ENCODE measurements at regions not wholly inside any gene's neighbourhood (a gene's known extent, or its start where the extent isn't known, plus 50 kb on each side); places are given as distances from the start of the nearest gene placed in this dataset.
"Not testable (repeated sequence)": the region's sequence is repeated elsewhere in the genome, so short reads cannot be mapped to it uniquely, and the experiment has no call there.

DNA sequence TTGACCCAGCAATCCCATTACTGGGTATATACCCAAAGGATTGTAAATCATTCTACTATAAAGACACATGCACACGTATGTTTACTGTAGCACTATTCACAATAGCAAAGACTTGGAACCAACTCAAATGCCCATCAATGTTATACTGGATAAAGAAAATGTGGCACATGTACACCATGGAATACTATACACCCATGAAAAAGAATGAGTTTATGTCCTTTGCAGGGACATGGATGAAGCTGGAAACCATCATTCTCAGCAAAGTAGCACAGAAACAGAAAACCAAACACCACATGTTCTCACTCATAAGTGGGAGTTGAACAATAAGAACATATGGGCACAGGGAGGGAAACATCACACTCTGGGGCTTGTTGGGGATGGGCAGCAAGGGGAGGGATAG is 83.0 kb upstream of the GRIN3A start:
- POLR2A ChIA-PET; H3K27me3 Mint-ChIP-seq; H3K36me3 Mint-ChIP-seq; H3K9me3 ChIP-seq (ENCODE audit: low read length); DNase-seq; H3K27ac ChIP-seq (ENCODE audit: low read depth, low read length); H3K4me1 Mint-ChIP-seq; H3K4me3 Mint-ChIP-seq; H3K4me1 ChIP-seq (ENCODE audit: insufficient read depth, low read length); CTCF ChIA-PET; H3K27me3 ChIP-seq (ENCODE audit: insufficient read depth, low read length, poor library complexity, severe bottlenecking); H3K36me3 ChIP-seq (ENCODE audit: insufficient read depth, low read length); H3K4me3 ChIP-seq (ENCODE audit: low read length): not testable (repeated sequence)
- peaks cover 5 to 19% (median 10%) of the 10 kb centered on the region in 5 donors for H3K9me3 Mint-ChIP-seq
- H3K27ac Mint-ChIP-seq: peak overlapping the region in 1 of 8 donors; percentile 31

DNA sequence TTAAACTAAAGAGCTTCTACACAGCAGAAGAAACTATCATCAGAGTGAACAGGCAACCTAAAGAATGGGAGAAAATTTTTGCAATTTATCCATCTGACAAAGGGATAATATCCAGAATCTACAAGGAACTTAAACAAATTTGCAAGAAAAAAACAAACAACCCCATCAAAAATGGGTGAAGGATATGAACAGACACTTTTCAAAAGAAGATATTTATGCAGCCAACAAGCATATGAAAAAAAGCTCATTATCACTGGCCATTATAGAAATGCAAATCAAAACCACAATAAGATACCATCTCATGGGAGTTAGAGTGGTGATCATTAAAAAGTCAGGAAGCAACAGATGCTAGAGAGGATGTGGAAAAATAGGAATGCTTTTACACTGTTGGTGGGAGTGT is 82.5 kb upstream of the GRIN3A start:
- peaks cover 5 to 19% (median 10%) of the 10 kb centered on the region in 5 donors for H3K9me3 Mint-ChIP-seq
- H3K4me1 Mint-ChIP-seq; H3K9me3 ChIP-seq (ENCODE audit: low read length); H3K27ac Mint-ChIP-seq; H3K36me3 ChIP-seq (ENCODE audit: insufficient read depth, low read length); H3K4me3 Mint-ChIP-seq; H3K27ac ChIP-seq (ENCODE audit: low read depth, low read length); H3K27me3 Mint-ChIP-seq; POLR2A ChIA-PET; CTCF ChIA-PET; DNase-seq; H3K36me3 Mint-ChIP-seq; H3K27me3 ChIP-seq (ENCODE audit: insufficient read depth, low read length, poor library complexity, severe bottlenecking); H3K4me1 ChIP-seq (ENCODE audit: insufficient read depth, low read length); H3K4me3 ChIP-seq (ENCODE audit: low read length): not testable (repeated sequence)

DNA sequence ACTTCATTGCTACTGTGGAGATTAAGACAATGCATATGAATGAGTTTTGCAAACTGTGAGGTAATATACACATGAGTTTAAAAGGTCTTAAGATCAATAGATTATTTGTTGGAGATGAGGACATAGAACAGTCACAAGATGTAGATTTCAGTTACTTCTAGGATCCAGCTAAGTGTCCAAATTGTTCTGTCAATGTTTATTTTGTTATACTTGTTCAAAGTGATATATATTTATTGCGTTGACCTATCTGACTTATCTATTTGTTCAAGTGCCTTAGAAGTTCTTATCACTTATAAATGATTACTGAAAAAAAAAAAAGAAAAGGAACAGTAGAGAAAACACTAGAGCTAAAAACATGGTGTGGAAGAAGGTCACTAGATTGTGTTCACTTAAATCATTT is 75.6 kb upstream of the GRIN3A start:
- DNase-seq: no peak
- H3K9me3 ChIP-seq (ENCODE audit: low read length): no peaks in the 10 kb centered on the region
- no peaks in the 10 kb centered on the region for H3K4me1 ChIP-seq (ENCODE audit: insufficient read depth, low read length)
- H3K4me1 Mint-ChIP-seq: no peaks in the 10 kb centered on the region
- no peaks in the 10 kb centered on the region for H3K36me3 ChIP-seq (ENCODE audit: insufficient read depth, low read length)
- H3K36me3 Mint-ChIP-seq: no peaks in the 10 kb centered on the region
- POLR2A ChIA-PET: no interaction called here
- H3K4me3 ChIP-seq (ENCODE audit: low read length): no peak overlapping the region
- no peak overlapping the region for H3K27ac Mint-ChIP-seq
- H3K9me3 Mint-ChIP-seq: peaks cover 0 to 12% (median 5%) of the 10 kb centered on the region in 5 donors
- no peak overlapping the region for H3K27ac ChIP-seq (ENCODE audit: low read depth, low read length)
- H3K27me3 Mint-ChIP-seq: no peaks in the 10 kb centered on the region
- H3K27me3 ChIP-seq (ENCODE audit: insufficient read depth, low read length, poor library complexity, severe bottlenecking): no peaks in the 10 kb centered on the region
- CTCF ChIA-PET: no interaction called here
- no peak overlapping the region for H3K4me3 Mint-ChIP-seq

DNA sequence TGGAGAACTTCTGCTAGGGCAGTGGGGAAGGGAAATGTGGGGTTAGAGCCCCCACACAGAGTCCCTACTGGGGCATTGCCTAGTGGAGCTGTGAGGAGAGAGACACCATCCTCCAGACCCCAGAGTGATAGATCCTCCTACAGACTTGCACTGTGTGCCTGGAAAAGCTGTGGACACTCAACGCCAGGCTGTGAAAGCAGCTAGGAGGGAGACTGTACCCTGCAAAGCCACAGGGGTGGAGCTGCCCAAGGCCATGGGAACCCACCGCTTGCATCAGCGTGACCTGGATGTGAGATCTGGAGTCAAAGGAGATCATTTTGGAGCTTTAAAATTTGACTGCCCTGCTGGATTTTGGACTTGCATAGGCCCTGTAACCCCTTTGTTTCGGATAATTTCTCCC is 69.4 kb upstream of the GRIN3A start:
- H3K27me3 Mint-ChIP-seq; POLR2A ChIA-PET; H3K9me3 ChIP-seq (ENCODE audit: low read length); H3K36me3 ChIP-seq (ENCODE audit: insufficient read depth, low read length); H3K4me3 Mint-ChIP-seq; H3K4me3 ChIP-seq (ENCODE audit: low read length); H3K36me3 Mint-ChIP-seq; H3K9me3 Mint-ChIP-seq; H3K4me1 Mint-ChIP-seq; H3K4me1 ChIP-seq (ENCODE audit: insufficient read depth, low read length); DNase-seq; CTCF ChIA-PET; H3K27ac Mint-ChIP-seq; H3K27ac ChIP-seq (ENCODE audit: low read depth, low read length); H3K27me3 ChIP-seq (ENCODE audit: insufficient read depth, low read length, poor library complexity, severe bottlenecking): not testable (repeated sequence)

DNA sequence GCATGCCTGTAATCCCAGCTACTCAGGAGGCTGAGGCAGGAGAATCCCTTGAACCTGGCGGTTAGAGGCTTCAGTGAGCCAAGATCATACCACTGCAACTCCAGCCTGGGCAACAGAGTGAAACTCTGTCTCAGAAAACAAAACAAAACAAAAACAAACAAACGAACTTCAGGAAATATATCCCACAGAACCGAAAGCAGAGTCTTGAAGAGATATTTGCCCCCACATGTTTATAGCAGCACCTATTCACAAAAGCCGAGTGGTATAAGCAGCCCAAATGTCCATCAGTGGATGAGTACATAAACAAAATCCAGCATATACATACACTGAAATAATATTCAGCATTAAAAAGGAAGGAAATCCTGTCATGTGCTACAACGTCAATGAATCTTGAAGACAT is 57.6 kb upstream of the GRIN3A start:
- ChIA-PET POLR2A (no interaction called here), CTCF (no interaction called here)
- Mint-ChIP-seq H3K27ac (no peak overlapping the region), H3K4me3 (peak overlapping the region in 1 of 7 donors; percentile 30), H3K36me3 (no peaks in the 10 kb centered on the region), H3K9me3 (peaks cover 0 to 6% (median 0%) of the 10 kb centered on the region in 5 donors), H3K4me1 (no peaks in the 10 kb centered on the region), H3K27me3 (no peaks in the 10 kb centered on the region)
- Histone ChIP-seq H3K36me3 (ENCODE audit: insufficient read depth, low read length) (no peaks in the 10 kb centered on the region), H3K27me3 (ENCODE audit: insufficient read depth, low read length, poor library complexity, severe bottlenecking) (no peaks in the 10 kb centered on the region), H3K4me3 (ENCODE audit: low read length) (no peak overlapping the region), H3K4me1 (ENCODE audit: insufficient read depth, low read length) (no peaks in the 10 kb centered on the region), H3K9me3 (ENCODE audit: low read length) (no peaks in the 10 kb centered on the region), H3K27ac (ENCODE audit: low read depth, low read length) (no peak overlapping the region)
- no peak for DNase-seq

DNA sequence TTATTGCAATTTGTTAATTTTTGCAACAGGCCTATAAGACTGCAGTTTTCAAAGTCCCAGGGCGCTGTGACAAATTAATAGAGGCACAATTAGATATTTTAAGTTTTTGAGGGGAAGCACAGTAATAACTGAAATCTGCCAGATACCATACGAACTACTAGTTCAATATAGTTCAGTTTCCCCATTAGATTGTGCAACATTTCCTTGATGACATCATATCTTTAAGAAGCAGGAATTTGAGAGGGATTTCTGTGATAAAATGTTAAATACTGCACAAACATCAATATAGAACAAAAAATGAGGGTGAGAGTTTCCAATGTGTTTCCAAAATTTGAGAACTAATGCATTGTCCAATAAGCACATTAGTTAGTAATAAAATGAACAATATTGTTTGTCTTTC is 56.7 kb upstream of the GRIN3A start:
- Mint-ChIP-seq H3K4me1 (no peaks in the 10 kb centered on the region), H3K9me3 (peaks cover 0 to 6% (median 0%) of the 10 kb centered on the region in 5 donors), H3K4me3 (no peak overlapping the region), H3K27ac (no peak overlapping the region), H3K27me3 (no peaks in the 10 kb centered on the region), H3K36me3 (no peaks in the 10 kb centered on the region)
- no peaks in the 10 kb centered on the region for H3K27me3 ChIP-seq (ENCODE audit: insufficient read depth, low read length, poor library complexity, severe bottlenecking)
- no peak for DNase-seq
- no peak overlapping the region for H3K4me3 ChIP-seq (ENCODE audit: low read length)
- no peaks in the 10 kb centered on the region for H3K36me3 ChIP-seq (ENCODE audit: insufficient read depth, low read length)
- no peaks in the 10 kb centered on the region for H3K4me1 ChIP-seq (ENCODE audit: insufficient read depth, low read length)
- H3K9me3 ChIP-seq (ENCODE audit: low read length): no peaks in the 10 kb centered on the region
- POLR2A ChIA-PET: no interaction called here
- CTCF ChIA-PET: no interaction called here
- H3K27ac ChIP-seq (ENCODE audit: low read depth, low read length): no peak overlapping the region

DNA sequence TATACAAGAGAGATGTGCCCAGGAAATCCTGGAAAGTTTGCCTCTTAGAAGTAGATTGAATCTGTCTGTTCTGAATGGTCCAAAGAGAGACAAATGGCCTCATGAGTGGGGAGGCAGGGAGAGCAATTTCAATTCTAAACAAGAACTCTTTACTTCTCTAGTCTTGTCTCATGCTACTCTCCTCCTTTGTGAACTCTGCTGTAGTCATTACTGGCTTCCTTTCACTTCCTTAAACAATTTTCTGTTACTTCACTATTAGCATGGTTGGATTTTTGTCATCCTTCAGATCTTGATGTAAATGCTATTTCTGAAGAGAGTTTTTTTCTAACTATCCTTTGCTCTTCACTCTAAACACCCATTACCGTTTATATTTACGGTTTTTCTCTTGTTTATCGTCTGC is 54.0 kb upstream of the GRIN3A start:
- Mint-ChIP-seq H3K9me3 (peaks cover 0 to 8% (median 0%) of the 10 kb centered on the region in 5 donors), H3K36me3 (no peaks in the 10 kb centered on the region), H3K27me3 (no peaks in the 10 kb centered on the region), H3K27ac (no peak overlapping the region), H3K4me3 (no peak overlapping the region), H3K4me1 (no peaks in the 10 kb centered on the region)
- POLR2A ChIA-PET: no interaction called here
- no peak for DNase-seq
- no peaks in the 10 kb centered on the region for H3K9me3 ChIP-seq (ENCODE audit: low read length)
- CTCF ChIA-PET: no interaction called here
- no peak overlapping the region for H3K4me3 ChIP-seq (ENCODE audit: low read length)
- no peaks in the 10 kb centered on the region for H3K27me3 ChIP-seq (ENCODE audit: insufficient read depth, low read length, poor library complexity, severe bottlenecking)
- H3K4me1 ChIP-seq (ENCODE audit: insufficient read depth, low read length): no peaks in the 10 kb centered on the region
- no peak overlapping the region for H3K27ac ChIP-seq (ENCODE audit: low read depth, low read length)
- H3K36me3 ChIP-seq (ENCODE audit: insufficient read depth, low read length): no peaks in the 10 kb centered on the region

DNA sequence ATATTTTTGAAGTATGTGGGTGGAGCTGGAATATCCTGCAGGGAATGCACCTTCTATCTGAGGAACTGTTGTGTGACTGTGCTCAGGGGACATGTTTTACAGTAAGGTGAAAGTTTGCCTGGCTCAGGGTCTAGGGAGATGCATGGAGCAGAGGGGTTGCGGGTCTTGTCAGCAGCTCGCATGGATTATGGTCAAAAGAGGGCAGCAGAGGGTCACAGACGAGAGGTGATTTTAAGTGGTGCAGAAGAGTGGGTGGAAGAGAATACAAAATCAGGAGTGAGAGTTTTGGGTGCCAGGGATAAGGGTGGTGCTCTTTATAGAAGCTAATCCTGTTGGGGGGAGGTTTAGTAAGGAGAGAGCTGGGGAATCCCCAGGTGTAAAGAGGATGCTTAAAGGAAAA is 53.5 kb upstream of the GRIN3A start:
- no peak overlapping the region for H3K4me3 ChIP-seq (ENCODE audit: low read length)
- ChIA-PET CTCF (no interaction called here), POLR2A (no interaction called here)
- no peaks in the 10 kb centered on the region for H3K36me3 ChIP-seq (ENCODE audit: insufficient read depth, low read length)
- Mint-ChIP-seq H3K36me3 (no peaks in the 10 kb centered on the region), H3K4me3 (no peak overlapping the region), H3K9me3 (peaks cover 0 to 8% (median 0%) of the 10 kb centered on the region in 5 donors), H3K27me3 (no peaks in the 10 kb centered on the region), H3K27ac (no peak overlapping the region), H3K4me1 (no peaks in the 10 kb centered on the region)
- no peaks in the 10 kb centered on the region for H3K4me1 ChIP-seq (ENCODE audit: insufficient read depth, low read length)
- no peaks in the 10 kb centered on the region for H3K27me3 ChIP-seq (ENCODE audit: insufficient read depth, low read length, poor library complexity, severe bottlenecking)
- H3K27ac ChIP-seq (ENCODE audit: low read depth, low read length): no peak overlapping the region
- no peaks in the 10 kb centered on the region for H3K9me3 ChIP-seq (ENCODE audit: low read length)
- DNase-seq: no peak

DNA sequence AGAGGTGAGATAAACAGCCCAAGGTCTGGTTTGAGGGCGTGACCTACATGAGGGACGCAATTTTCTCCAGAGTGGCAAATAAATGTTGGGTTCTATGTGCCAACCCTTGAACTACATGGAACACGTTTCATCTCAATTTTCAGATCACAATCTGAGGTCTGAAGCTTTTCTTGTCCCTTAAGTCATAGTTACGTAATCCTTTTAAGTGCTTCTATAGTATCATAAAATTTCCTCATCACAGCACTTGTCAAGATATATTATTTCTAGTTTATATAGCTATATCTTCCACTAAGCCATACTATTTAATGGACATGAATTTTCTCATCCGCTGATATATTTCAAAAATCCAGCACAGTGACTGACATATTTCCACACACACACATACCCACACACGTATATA is 53.1 kb upstream of the GRIN3A start:
- ChIA-PET CTCF (no interaction called here), POLR2A (no interaction called here)
- Mint-ChIP-seq H3K27me3 (no peaks in the 10 kb centered on the region), H3K27ac (no peak overlapping the region), H3K36me3 (no peaks in the 10 kb centered on the region), H3K4me3 (no peak overlapping the region), H3K9me3 (peaks cover 0 to 8% (median 0%) of the 10 kb centered on the region in 5 donors), H3K4me1 (no peaks in the 10 kb centered on the region)
- Histone ChIP-seq H3K4me1 (ENCODE audit: insufficient read depth, low read length) (no peaks in the 10 kb centered on the region), H3K36me3 (ENCODE audit: insufficient read depth, low read length) (no peaks in the 10 kb centered on the region), H3K9me3 (ENCODE audit: low read length) (no peaks in the 10 kb centered on the region), H3K4me3 (ENCODE audit: low read length) (no peak overlapping the region), H3K27ac (ENCODE audit: low read depth, low read length) (no peak overlapping the region), H3K27me3 (ENCODE audit: insufficient read depth, low read length, poor library complexity, severe bottlenecking) (no peaks in the 10 kb centered on the region)
- no peak for DNase-seq

All from CD8-positive, alpha-beta memory T cell (primary cell).